ENCODE measurements at regions not wholly inside any gene's neighbourhood (a gene's known extent, or its start where the extent isn't known, plus 50 kb on each side); places are given as distances from the start of the nearest gene placed in this dataset.

GRCh38 chr9:28163619-28164018 lies 590.3 kb upstream of the C9orf72 start:
- intact Hi-C loops (cut with micrococcal nuclease; ENCODE audit: unreplicated experiment), result no loop called here
- TF ChIP-seq CTCF (IDR thresholded peaks at IDR 0.05; ENCODE audit: insufficient read depth in 1 of 2, low read depth in 1 of 2, low read length in 1 of 2, severe bottlenecking in 1 of 2, unreplicated experiment in 1 of 2), result no peak
- no peaks in the 10 kb centered on the region for H3K27me3 ChIP-seq (replicated peaks; ENCODE audit: control insufficient read depth, insufficient read depth, low read length)
- no peaks in the 10 kb centered on the region for H3K36me3 ChIP-seq (ENCODE audit: control insufficient read depth, insufficient read depth, low read length)
- H3K36me3 Mint-ChIP-seq (ENCODE audit: insufficient read depth, unreplicated experiment), result no peaks in the 10 kb centered on the region
- POLR2A ChIA-PET, result no interaction called here
- no peaks in the 10 kb centered on the region for H3K4me1 ChIP-seq
- no peak overlapping the region for H3K4me3 ChIP-seq (ENCODE audit: low read depth, low read length)
- DNase-seq, result no peak
- no peaks in the 10 kb centered on the region for H3K4me1 Mint-ChIP-seq (ENCODE audit: low read depth, unreplicated experiment)
- no peaks in the 10 kb centered on the region for H3K9me3 ChIP-seq
- H3K27ac Mint-ChIP-seq (ENCODE audit: unreplicated experiment), result no peak overlapping the region
- no peaks in the 10 kb centered on the region for H3K9me3 Mint-ChIP-seq (ENCODE audit: unreplicated experiment)
- no peaks in the 10 kb centered on the region for H3K27me3 Mint-ChIP-seq (ENCODE audit: insufficient read depth, unreplicated experiment)
- CTCF ChIA-PET, result no interaction called here
- H3K4me3 Mint-ChIP-seq (ENCODE audit: unreplicated experiment), result no peak overlapping the region
- BruUV-seq (replicated peaks), result no TSS peak

DNA sequence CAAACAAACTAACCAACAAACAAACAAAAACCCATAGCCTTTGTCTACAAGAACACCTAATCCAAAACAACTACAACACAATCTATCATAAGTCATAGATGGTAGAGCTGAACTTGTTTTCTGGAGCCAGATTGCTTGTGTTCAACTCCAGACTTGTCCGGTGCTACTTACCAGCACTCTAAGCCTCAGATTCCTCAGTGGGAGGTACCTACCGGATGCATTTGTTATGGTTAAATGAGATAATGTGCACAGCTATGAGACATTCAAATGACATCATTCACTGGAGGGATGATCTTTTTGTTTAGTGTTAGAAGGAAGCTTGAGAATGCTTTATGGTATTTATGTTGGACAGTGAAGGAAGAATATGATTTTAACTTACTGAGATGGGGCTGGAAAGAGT lies 592.9 kb upstream of the C9orf72 start:
- no peaks in the 10 kb centered on the region for H3K27me3 ChIP-seq (replicated peaks; ENCODE audit: control insufficient read depth, insufficient read depth, low read length)
- intact Hi-C loops (cut with micrococcal nuclease; ENCODE audit: unreplicated experiment), result no loop called here
- no peak overlapping the region for H3K4me3 ChIP-seq (ENCODE audit: low read depth, low read length)
- H3K27me3 Mint-ChIP-seq (ENCODE audit: insufficient read depth, unreplicated experiment), result no peaks in the 10 kb centered on the region
- no peaks in the 10 kb centered on the region for H3K36me3 ChIP-seq (ENCODE audit: control insufficient read depth, insufficient read depth, low read length)
- H3K9me3 Mint-ChIP-seq (ENCODE audit: unreplicated experiment), result no peaks in the 10 kb centered on the region
- ChIA-PET CTCF (no interaction called here), POLR2A (no interaction called here)
- H3K36me3 Mint-ChIP-seq (ENCODE audit: insufficient read depth, unreplicated experiment), result no peaks in the 10 kb centered on the region
- no peaks in the 10 kb centered on the region for H3K4me1 Mint-ChIP-seq (ENCODE audit: low read depth, unreplicated experiment)
- H3K4me3 Mint-ChIP-seq (ENCODE audit: unreplicated experiment), result no peak overlapping the region
- no peak for DNase-seq
- no peaks in the 10 kb centered on the region for H3K9me3 ChIP-seq
- BruUV-seq (replicated peaks), result no TSS peak
- no peak for TF ChIP-seq CTCF (IDR thresholded peaks at IDR 0.05; ENCODE audit: insufficient read depth in 1 of 2, low read depth in 1 of 2, low read length in 1 of 2, severe bottlenecking in 1 of 2, unreplicated experiment in 1 of 2)
- no peaks in the 10 kb centered on the region for H3K4me1 ChIP-seq
- no peak overlapping the region for H3K27ac Mint-ChIP-seq (ENCODE audit: unreplicated experiment)

DNA sequence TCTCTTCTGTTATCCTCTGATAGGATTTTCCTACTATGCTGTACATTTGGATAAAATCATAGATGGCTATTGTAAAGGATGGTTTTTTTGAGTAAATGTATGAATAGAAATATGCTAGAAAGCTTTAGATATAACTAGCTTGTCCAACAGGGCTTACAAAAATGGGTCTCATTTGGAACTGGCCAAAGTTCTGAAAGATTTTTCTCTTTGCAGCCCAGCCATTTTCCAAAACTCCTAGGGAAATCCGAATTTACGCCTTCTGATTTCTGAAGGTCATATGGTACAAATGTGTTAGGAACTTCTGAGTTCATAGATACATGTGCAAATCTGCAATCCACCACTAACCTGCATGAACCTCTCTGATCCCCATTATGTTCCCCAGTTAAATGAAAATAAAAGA lies 603.9 kb upstream of the C9orf72 start:
- BruUV-seq (replicated peaks), result no TSS peak
- Mint-ChIP-seq H3K4me1 (ENCODE audit: low read depth, unreplicated experiment) (no peaks in the 10 kb centered on the region), H3K27me3 (ENCODE audit: insufficient read depth, unreplicated experiment) (no peaks in the 10 kb centered on the region), H3K27ac (ENCODE audit: unreplicated experiment) (no peak overlapping the region), H3K36me3 (ENCODE audit: insufficient read depth, unreplicated experiment) (no peaks in the 10 kb centered on the region), H3K4me3 (ENCODE audit: unreplicated experiment) (no peak overlapping the region), H3K9me3 (ENCODE audit: unreplicated experiment) (no peaks in the 10 kb centered on the region)
- DNase-seq, result no peak
- intact Hi-C loops (cut with micrococcal nuclease; ENCODE audit: unreplicated experiment), result no loop called here
- no peaks in the 10 kb centered on the region for H3K4me1 ChIP-seq
- POLR2A ChIA-PET, result no interaction called here
- no peak overlapping the region for H3K4me3 ChIP-seq (ENCODE audit: low read depth, low read length)
- no peaks in the 10 kb centered on the region for H3K27me3 ChIP-seq (replicated peaks; ENCODE audit: control insufficient read depth, insufficient read depth, low read length)
- no peaks in the 10 kb centered on the region for H3K9me3 ChIP-seq
- H3K36me3 ChIP-seq (ENCODE audit: control insufficient read depth, insufficient read depth, low read length), result no peaks in the 10 kb centered on the region
- TF ChIP-seq CTCF (IDR thresholded peaks at IDR 0.05; ENCODE audit: insufficient read depth in 1 of 2, low read depth in 1 of 2, low read length in 1 of 2, severe bottlenecking in 1 of 2, unreplicated experiment in 1 of 2), result no peak
- CTCF ChIA-PET, result no interaction called here
